HG02981 (cell line): ENCODE measurements at regions not wholly inside any gene's neighbourhood (a gene's known extent, or its start where the extent isn't known, plus 50 kb on each side); places are given as distances from the start of the nearest gene placed in this dataset.

ENCODE experiments used
- ATAC-seq: cut with Tn5 transposase; IDR thresholded peaks from one replicate; pipeline ENCODE4 v1.9.1; 2021; ENCODE audit warnings: mild to moderate bottlenecking, moderate library complexity; ENCODE audit not compliant: unreplicated experiment

- ATAC-seq = no peak
These were observed 443.1 kb upstream of the KCNH7 start for GRCh38 chr2:163281717-163282116.

DNA sequence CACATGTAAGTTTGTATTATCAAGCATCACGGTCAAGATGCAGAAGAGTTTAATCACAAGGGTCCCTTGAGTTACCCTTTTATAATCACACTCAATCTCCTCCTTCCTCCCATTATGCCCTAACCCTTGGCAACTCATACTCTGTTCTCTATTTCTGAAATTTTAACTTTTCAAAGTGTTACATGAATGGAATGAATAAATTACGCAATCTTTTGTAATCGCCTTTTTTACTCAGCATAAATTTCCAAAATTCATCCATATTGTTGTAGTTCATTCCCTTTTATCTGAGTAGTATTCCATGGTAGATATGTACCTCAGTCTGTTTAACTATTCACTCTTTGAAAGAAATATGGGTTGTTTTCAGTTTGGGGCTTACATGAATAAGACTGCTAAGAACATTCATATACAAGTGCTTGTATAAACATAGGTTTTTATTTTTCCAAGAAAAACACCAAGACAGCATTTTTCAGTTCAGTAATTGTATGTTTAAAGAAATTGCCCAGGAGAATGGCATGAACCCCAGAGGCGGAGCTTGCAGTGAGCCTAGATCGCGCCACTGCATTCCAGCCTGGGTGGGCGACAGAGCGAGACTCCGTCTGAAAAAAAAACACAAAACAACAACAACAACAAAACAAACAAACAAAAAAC lies 430.9 kb upstream of the KCNH7 start:
- no peak for ATAC-seq

GRCh38 chr2:163266772-163267171 lies 428.2 kb upstream of the KCNH7 start:
- ATAC-seq = no peak

DNA sequence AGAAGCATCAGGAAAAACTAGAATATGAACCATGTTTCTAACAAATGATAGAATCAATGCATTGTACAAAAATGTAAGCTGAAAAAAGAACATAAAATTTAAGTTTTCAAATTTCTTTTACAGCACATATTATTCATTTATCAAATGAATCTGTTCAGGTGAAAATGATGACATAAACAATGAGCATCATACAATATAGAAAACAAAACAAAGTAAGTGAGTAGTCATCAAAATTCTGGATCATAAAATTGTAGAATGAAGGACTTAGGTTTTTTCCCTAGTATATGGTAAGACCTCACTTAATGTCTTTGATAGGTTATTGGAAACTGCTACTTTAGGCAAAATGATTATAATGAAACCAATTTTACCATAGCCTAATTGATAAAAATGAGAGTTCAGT lies 427.0 kb upstream of the KCNH7 start:
- no peak for ATAC-seq

GRCh38 chr2:163264341-163264740 lies 425.8 kb upstream of the KCNH7 start:
- ATAC-seq = no peak

GRCh38 chr2:163259489-163259888 lies 420.9 kb upstream of the KCNH7 start:
- ATAC-seq = no peak

DNA sequence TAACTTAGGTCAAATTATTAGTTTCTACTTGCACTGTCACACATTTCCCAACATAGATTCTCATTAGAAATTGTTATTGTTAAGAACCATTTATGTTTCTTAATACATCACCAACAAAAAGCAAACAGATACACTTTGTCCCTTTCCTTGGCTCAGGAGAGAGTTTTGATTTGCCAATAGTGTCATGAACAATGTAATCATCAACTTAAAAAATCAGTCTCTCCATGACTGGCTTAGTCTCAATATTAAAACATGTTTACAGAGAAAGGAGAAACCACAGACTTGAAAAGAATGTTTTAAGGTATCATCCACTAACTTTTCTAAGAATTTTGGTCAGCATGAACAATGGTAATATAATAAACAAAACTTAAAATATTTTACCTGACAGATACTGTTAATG lies 416.5 kb upstream of the KCNH7 start:
- no peak for ATAC-seq

DNA sequence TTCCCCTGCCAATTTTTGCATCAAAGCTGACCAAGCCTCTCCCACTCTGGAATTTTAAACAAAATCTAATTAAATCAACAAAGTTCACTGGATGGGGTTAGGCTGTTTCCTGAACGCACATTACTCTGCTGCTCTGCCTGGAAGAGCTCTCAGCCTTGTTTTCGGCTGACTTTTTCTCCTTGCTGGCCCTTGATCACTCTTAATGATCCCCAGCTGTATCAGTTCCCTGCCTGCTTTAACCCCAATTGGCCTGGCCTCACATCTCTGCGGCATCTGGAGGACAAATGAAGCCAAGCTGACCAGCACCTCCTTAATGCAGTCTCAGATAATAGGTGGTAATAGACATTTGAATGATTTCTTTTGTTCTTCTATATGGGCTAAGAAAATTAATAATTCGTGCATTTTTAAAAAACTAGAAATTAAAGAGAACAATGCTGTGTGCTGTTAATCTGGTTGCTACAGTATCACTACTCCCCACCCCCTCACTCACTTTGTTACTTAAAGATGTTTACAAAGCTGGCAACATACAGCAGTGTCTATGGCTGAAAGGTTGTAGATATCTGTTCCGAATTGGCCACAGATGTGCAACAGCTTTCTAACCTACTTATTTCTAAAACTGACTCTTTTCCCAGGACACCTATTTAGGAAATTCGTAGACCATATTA lies 415.2 kb upstream of the KCNH7 start:
- ATAC-seq = no peak

- no peak for ATAC-seq
These were observed 413.6 kb upstream of the KCNH7 start for GRCh38 chr2:163252199-163252598.

DNA sequence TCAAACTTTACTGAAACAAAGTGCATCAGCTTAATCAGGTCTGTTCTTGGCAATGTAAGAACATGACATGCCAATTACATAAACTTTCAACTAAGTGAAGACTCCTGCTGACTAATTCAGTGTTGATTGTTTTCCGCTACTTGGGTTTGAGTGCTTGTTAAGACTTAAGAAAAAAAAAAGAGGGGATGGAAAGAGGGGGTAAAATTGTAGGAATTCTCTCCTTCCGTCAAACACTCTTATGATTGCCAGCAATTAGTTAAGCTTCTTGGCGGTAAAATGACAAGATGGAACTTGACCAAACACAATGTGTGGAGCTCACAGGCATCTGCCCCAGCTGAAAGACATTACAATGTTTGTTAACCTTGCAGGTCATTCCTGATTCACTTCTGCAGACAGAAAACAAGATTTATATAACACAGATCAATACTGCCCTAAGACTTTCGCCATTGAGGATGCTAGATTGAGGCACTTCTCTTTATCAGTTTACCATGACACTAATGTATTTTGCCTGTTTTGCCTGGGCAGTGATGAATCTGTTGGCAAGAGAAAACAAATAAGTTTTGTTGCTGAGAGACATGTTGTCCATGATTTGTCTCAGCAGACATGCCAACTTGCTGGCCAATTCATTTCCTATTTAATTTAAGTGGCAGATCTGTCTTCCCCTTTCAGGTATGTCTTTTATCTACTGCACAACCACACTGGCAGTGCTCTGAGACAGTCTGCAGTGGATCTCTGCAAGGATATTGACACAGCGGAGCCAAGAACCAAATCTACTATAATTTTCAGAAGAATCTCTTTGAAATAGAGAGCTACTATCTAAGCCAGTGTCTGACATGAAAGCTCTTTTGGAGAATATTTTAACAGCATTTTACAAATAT lies 410.0 kb upstream of the KCNH7 start:
- ATAC-seq = no peak

DNA sequence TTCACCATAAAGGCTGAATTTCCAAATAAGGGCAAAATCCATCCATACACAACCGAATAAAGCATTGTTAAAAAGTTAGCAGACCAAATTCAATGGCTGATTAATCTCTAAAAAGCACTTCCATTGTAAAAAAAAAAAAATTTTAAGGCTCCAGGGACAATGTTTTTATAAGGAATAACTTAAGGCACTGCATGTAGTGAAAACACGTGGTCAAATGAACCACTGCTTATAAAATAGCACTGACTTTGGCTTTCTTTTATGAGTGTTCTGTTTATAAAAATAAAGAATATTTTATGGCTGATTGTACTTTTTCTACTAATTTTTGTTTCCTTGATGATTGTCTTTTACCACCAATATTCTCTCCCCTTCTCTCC lies 409.3 kb upstream of the KCNH7 start:
- ATAC-seq = no peak

- no peak for ATAC-seq
These were observed 408.7 kb upstream of the KCNH7 start for GRCh38 chr2:163247156-163247846.

- no peak for ATAC-seq
These were observed 407.6 kb upstream of the KCNH7 start for GRCh38 chr2:163246135-163246534.

DNA sequence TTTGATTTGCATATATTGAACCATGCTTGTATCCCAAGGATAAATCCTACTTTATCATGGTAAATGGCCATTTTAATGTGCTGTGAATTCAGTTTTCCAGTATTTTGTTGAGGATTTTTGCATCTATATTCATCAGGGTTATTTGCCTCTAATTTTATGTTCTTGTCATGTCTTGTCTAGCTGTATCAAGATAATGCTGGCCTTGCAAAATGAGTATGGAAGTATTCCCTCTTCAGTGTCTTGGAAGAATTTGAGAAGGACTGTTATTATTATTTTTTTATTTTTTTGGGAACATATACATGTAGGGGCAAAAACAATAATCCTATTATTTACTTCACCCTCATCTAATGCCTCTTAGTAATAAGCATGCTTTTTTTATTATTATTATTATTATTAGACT lies 398.0 kb upstream of the KCNH7 start:
- ATAC-seq = no peak

DNA sequence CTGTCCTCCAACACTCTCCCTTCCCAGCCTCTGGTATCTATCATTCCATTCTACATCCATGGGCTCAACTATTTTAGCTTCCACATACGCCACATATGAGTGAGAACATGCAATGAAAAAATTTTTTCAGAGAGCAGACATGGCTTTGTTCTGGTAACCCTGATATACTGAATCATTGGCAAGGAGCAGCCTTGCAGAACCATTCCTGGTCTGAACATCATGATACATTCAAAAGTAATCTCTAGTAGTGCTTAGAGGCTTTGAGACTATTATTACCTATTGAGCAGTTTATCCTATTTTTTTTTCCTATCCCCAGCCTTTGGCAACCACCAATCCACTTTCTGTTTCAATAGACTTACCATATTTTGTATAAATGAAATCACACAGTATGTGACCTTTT lies 393.1 kb upstream of the KCNH7 start:
- no peak for ATAC-seq

DNA sequence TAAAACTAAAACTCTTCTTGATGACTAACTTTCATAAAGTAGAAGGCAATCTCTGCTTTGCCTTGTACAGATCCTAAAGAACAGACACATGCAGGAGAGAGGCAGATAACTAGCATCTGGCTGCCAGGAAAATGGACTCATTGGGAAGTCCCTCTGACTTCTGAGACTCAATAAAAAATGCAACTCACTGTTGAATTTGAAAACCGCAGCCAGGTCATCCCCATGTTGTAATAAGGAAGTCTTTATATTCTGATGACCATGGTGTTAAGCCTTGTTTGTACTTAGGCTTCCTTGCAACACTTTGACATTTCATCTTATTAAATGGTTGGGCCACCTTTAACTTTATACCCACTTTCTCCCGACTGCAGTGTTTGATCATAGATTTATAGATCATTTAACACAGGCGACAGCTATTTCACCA lies 375.1 kb upstream of the KCNH7 start:
- ATAC-seq = no peak

- no peak for ATAC-seq
These were observed 371.9 kb upstream of the KCNH7 start for GRCh38 chr2:163210430-163210918.

DNA sequence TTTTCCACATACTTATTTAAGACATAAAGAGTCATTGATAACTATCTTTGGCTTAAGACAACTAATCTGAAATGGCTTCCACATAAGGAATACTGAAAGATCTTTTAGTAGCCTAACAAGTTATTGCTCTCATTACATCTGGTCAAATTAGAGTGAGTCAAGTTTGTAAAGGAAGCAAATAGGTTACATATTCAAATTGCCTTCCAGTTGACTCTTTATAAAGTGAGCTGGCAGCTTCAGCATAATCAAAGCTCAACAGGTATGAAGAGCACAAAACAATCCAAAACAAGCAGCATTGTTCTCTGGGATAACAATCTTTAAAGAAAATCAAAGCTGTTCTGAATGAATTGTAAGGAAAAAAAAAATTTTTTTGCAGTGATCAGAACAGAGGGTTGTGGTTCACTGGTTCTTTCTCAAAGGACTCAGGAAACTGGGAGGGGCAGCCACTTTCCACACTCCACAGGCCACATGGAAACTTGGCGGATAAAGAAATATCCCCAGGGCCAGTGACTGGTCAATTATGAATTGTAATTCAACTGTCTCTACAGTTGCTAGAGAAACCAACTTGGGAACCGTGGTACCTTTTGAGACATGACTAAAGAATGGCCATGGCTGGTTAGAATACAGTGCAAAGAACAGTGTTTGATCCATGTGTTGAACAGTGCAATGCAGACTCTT lies 369.3 kb upstream of the KCNH7 start:
- no peak for ATAC-seq

DNA sequence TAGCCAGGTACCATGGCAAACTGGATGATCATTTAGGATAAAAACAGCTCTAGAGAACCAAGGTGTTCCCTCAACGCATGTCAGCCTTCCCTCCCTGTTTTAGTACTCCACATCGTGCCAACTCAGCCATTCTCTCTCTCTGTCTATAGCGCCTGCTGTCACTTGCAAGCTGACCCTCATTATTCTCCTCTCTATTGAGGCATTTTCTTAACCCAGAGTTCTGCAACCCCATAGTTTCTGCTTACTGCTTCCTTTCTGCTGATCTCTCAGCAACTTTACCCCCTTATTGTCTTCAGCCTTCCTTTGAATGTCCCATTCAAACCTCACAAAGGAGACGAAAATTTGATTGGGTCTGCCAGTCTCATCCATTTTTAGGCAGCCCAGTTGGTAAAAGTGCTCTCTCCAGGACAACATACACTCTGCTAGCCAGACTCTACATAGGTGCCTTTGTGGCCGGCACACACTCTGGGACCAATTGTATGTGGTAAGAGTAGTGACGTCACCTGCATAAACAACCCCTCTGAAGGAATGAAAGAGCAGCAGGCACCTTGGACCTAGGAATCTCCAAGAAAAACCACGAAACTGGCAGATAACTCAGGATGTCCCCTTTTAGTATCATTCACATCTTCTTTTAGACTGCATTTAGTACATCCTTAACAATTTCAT lies 367.2 kb upstream of the KCNH7 start:
- ATAC-seq = no peak

GRCh38 chr2:163200741-163201140 lies 362.2 kb upstream of the KCNH7 start:
- ATAC-seq = no peak
